Tibial artery (tissue), 4 donors: ENCODE measurements at regions not wholly inside any gene's neighbourhood (a gene's known extent, or its start where the extent isn't known, plus 50 kb on each side); places are given as distances from the start of the nearest gene placed in this dataset.
"Not testable (repeated sequence)": the region's sequence is repeated elsewhere in the genome, so short reads cannot be mapped to it uniquely, and the experiment has no call there.

Experiments
- DNase-seq, 2 donors: peaks; one replicate each; pipeline ENCODE4 v3.0.0-alpha.2; 2019
- H3K27ac ChIP-seq, 2 donors: fragments of 200-600 bp; sonication (generic) in 1 of 2; 1 replicate in 1 of 2; 2 replicates in 1 of 2; pipeline ENCODE4 v1.5.1; 2018 to 2019; ENCODE audit warnings: mild to moderate bottlenecking in 1 of 2
- H3K27me3 ChIP-seq, 2 donors: fragments of 200-600 bp; sonication (generic) in 1 of 2; one replicate each; pipeline versions ENCODE4 v1.5.1 to v1.6.0; 2016 to 2019
- H3K36me3 ChIP-seq, 3 donors: fragments of 200-600 bp; sonication (generic) in 2 of 3; one replicate each; pipeline ENCODE4 v1.5.1; 2016 to 2019; ENCODE audit warnings: mild to moderate bottlenecking in 2 of 3
- H3K4me1 ChIP-seq, 4 donors: fragments of 200-600 bp; sonication (generic) in 2 of 4; 1 replicate in 3 of 4; 2 replicates in 1 of 4; pipeline ENCODE4 v1.5.1; 2016 to 2019
- H3K4me3 ChIP-seq, 2 donors: fragments of 200-600 bp; sonication (generic) in 1 of 2; 1 replicate in 1 of 2; 2 replicates in 1 of 2; pipeline ENCODE4 v1.5.1; 2018 to 2019; ENCODE audit warnings: mild to moderate bottlenecking in 2 of 2
- H3K9me3 ChIP-seq, 3 donors: fragments of 200-600 bp; sonication (generic) in 1 of 3; one replicate each; pipeline ENCODE4 v1.5.1; 2016 to 2019
- intact Hi-C: fragments of 100-400 bp; cut with DNase I; formaldehyde crosslinking; loops from one replicate; pipeline ENCODE4 v1.15.0; 2023; ENCODE audit warnings: low total_unique reads
- TF ChIP-seq, protein P1 (sequence below), 2 experiments: fragments of 200-600 bp in 1 of 2; fragments of 450-650 bp in 1 of 2; IDR thresholded peaks; one replicate each; pipeline ENCODE4 v1.5.1; 2017 to 2019; ENCODE audit warnings: antibody characterized with exemption in 2 of 2, mild to moderate bottlenecking in 1 of 2, moderate library complexity in 1 of 2

DNA sequence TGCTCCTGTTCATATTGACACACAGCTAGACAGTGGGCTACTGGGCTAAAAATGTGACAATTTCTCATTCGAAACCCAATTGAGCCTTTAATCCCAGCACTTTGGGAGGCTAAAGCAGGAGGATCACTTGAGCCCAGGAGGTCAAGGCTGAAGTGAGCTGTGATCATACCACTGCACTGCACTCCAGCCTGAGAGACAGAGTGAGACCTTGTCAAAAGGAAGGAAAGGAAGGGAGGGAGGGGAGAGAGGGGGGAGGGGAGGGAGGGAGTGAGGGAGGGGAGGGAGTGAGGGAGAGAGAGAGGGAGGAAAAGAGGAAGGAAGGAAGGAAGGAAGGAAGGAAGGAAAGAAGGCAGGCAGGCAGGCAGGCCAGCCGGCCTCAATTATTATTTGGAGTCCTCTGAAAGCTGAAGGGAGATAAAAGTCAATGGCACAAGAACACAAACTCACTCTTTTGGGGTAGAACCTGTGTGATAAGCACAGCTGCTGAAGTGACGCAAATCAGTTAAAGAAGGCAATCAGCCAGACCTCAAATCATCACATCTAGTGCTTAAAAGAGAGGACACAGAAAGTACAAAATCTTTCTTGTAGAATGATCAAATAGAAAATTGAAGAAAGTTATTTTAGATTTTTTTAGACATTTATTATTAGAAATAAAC is 98.1 kb downstream of the CCDC71L start:
- no peak for DNase-seq
- H3K27ac ChIP-seq: no peak overlapping the region
- H3K4me3 ChIP-seq: no peak overlapping the region
- TF ChIP-seq, protein P1, sequence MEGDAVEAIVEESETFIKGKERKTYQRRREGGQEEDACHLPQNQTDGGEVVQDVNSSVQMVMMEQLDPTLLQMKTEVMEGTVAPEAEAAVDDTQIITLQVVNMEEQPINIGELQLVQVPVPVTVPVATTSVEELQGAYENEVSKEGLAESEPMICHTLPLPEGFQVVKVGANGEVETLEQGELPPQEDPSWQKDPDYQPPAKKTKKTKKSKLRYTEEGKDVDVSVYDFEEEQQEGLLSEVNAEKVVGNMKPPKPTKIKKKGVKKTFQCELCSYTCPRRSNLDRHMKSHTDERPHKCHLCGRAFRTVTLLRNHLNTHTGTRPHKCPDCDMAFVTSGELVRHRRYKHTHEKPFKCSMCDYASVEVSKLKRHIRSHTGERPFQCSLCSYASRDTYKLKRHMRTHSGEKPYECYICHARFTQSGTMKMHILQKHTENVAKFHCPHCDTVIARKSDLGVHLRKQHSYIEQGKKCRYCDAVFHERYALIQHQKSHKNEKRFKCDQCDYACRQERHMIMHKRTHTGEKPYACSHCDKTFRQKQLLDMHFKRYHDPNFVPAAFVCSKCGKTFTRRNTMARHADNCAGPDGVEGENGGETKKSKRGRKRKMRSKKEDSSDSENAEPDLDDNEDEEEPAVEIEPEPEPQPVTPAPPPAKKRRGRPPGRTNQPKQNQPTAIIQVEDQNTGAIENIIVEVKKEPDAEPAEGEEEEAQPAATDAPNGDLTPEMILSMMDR (IDR thresholded peaks at IDR 0.05): no peak
- H3K27me3 ChIP-seq: no peaks in the 10 kb centered on the region
- no peaks in the 10 kb centered on the region for H3K36me3 ChIP-seq
- intact Hi-C loops: no loop called here
- H3K9me3 ChIP-seq: no peaks in the 10 kb centered on the region
- peaks cover 0 to 4% (median 0%) of the 10 kb centered on the region in 4 donors for H3K4me1 ChIP-seq

DNA sequence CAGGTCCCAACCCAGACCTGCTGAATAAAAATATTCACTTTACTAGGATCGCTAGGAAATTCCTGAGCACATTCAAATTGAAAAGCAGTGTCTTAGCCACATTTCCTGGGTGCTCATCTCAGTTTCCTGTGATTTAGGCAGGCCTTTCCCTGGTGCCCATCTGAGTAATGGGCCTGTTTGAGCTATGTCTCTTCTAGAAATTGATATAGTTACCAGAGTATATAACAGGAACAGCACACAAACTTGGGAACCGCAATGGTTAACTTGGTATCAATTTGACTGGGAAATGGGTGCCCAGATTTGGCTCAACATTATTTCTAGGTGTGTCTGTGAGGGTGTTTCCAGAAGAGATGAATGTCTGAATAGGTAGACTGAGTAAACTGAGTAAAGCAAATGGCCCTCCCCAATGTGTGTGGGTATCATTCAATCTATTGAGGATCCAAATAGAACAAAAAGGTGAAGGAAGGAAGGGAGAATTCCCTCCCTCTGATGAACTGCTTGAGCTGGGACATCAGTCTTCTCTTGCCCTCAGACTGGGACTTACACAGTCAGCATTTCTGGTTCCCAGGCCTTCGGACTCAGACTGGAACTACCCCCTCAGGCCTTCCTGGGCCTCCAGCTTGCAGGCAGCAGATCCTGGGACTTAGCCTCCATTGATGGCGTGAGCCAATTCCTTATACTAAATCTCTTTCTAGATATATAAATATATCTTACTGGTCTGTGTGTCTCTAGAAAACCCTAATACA is 99.1 kb downstream of the CCDC71L start:
- TF ChIP-seq, protein P1 (IDR thresholded peaks at IDR 0.05): no peak
- no peak for DNase-seq
- H3K27me3 ChIP-seq: no peaks in the 10 kb centered on the region
- intact Hi-C loops: no loop called here
- H3K4me1 ChIP-seq: peaks cover 0 to 4% (median 0%) of the 10 kb centered on the region in 4 donors
- no peaks in the 10 kb centered on the region for H3K9me3 ChIP-seq
- no peak overlapping the region for H3K4me3 ChIP-seq
- H3K27ac ChIP-seq: no peak overlapping the region
- no peaks in the 10 kb centered on the region for H3K36me3 ChIP-seq

DNA sequence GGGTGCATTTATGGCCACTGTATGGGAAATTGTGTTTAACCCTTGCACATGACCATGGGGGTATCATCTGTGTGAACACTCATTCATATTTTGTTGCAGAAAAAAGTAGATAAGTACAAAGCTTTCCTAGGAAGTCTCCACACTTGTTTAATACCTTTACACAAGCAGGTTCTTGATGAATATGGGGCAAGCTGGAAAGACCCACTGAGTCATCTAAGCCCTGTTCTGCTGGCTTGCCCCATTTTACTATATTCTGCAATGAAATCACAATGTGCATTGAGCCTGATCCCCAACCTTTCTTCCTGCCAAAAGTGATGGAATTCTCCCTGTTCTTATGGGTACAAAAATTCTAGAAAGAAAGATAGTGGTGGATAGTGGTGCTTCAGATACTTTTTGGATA is 99.8 kb downstream of the CCDC71L start:
- intact Hi-C loops: no loop called here
- no peaks in the 10 kb centered on the region for H3K27me3 ChIP-seq
- no peak overlapping the region for H3K4me3 ChIP-seq
- no peaks in the 10 kb centered on the region for H3K36me3 ChIP-seq
- H3K27ac ChIP-seq: no peak overlapping the region
- H3K4me1 ChIP-seq: peaks cover 0 to 4% (median 0%) of the 10 kb centered on the region in 4 donors
- H3K9me3 ChIP-seq: no peaks in the 10 kb centered on the region
- TF ChIP-seq, protein P1 (IDR thresholded peaks at IDR 0.05): no peak
- DNase-seq: no peak

DNA sequence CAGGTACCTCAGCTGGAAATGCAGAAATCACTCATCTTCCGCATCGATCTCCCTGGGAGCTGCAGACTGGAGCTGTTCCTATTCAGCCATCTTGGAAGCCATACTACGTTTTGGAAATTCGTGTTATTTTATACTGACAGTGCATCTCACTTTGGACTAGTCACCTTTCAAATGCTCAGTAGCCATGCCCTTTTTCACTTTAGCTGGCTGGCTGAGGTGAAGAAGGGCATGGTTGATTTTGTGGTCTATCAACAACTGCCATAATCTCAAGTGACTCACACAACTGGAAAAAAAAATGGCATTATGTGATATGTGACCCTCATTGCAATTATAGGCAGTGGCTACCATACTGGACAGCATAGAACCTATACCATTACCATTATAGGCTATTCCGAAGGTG is 100.5 kb downstream of the CCDC71L start:
- Histone ChIP-seq H3K27me3 (no peaks in the 10 kb centered on the region), H3K4me3 (no peak overlapping the region), H3K27ac (no peak overlapping the region), H3K4me1 (peaks cover 0 to 4% (median 0%) of the 10 kb centered on the region in 4 donors), H3K9me3 (peaks cover 0 to 5% (median 0%) of the 10 kb centered on the region in 3 donors), H3K36me3 (no peaks in the 10 kb centered on the region)
- intact Hi-C loops: no loop called here
- TF ChIP-seq, protein P1 (IDR thresholded peaks at IDR 0.05): no peak
- DNase-seq: no peak

DNA sequence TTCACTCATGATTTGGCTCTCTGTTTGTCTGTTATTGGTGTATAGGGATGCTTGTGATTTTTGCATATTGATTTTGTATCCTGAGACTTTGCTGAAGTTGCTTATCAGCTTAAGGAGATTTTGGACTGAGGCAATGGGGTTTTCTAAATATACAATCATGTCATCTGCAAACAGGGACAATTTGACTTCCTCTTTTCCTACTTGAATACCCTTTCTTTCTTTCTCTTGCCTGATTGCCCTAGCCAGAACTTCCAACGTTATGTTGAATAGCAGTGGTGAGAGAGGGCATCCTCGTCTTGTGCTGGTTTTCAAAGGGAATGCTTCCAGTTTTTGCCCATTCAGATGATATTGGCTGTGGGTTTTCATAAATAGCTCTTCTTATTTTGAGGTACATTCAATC is 104.7 kb downstream of the CCDC71L start:
- H3K27ac ChIP-seq, H3K4me1 ChIP-seq, H3K36me3 ChIP-seq, intact Hi-C loops, H3K9me3 ChIP-seq, H3K4me3 ChIP-seq, DNase-seq, H3K27me3 ChIP-seq: not testable (repeated sequence)

DNA sequence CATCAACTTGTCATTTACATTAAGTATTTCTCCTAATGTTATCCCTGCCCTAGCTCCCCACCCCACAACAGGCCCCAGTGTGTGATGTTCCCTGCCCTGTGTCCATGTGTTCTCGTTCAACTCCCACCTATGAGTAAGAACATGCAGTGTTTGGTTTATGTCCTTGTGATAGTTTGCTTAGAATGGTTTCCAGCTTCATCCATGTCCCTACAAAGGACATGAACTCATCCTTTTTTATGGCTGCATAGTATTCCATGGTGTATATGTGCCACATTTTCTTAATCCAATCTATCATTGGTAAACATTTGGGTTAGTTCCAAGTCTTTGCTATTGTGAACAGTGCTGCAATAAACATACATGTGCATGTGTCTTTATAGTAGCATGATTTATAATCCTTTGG is 106.3 kb downstream of the CCDC71L start:
- DNase-seq, H3K4me1 ChIP-seq, H3K27ac ChIP-seq, H3K9me3 ChIP-seq, intact Hi-C loops, H3K4me3 ChIP-seq, H3K27me3 ChIP-seq, H3K36me3 ChIP-seq: not testable (repeated sequence)
